ENCODE measurements at regions not wholly inside any gene's neighbourhood (a gene's known extent, or its start where the extent isn't known, plus 50 kb on each side); places are given as distances from the start of the nearest gene placed in this dataset.

GRCh38 chrX:121154858-121155404, 107.5 kb downstream of the GLUD2 start:
- WGBS, 2 donors, result 87 to 88% methylated on average over 13 of the region's 13 CpGs
- no peak for TF ChIP-seq POLR2A (IDR thresholded peaks at IDR 0.05)
- TF ChIP-seq, protein P1, sequence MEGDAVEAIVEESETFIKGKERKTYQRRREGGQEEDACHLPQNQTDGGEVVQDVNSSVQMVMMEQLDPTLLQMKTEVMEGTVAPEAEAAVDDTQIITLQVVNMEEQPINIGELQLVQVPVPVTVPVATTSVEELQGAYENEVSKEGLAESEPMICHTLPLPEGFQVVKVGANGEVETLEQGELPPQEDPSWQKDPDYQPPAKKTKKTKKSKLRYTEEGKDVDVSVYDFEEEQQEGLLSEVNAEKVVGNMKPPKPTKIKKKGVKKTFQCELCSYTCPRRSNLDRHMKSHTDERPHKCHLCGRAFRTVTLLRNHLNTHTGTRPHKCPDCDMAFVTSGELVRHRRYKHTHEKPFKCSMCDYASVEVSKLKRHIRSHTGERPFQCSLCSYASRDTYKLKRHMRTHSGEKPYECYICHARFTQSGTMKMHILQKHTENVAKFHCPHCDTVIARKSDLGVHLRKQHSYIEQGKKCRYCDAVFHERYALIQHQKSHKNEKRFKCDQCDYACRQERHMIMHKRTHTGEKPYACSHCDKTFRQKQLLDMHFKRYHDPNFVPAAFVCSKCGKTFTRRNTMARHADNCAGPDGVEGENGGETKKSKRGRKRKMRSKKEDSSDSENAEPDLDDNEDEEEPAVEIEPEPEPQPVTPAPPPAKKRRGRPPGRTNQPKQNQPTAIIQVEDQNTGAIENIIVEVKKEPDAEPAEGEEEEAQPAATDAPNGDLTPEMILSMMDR (IDR thresholded peaks at IDR 0.05), result no peak
- Histone ChIP-seq H3K9me3 (no peaks in the 10 kb centered on the region), H3K4me1 (no peaks in the 10 kb centered on the region), H3K27ac (no peak overlapping the region), H3K27me3 (no peaks in the 10 kb centered on the region), H3K4me3 (replicated peaks in 1 of 3) (no peak overlapping the region), H3K36me3 (no peaks in the 10 kb centered on the region)
- no peak for DNase-seq
- intact Hi-C loops (cut with DNase I), result no loop called here

- TF ChIP-seq, protein P1 (IDR thresholded peaks at IDR 0.05), result no peak
- TF ChIP-seq POLR2A (IDR thresholded peaks at IDR 0.05), result no peak
- 32% methylated on average over 4 of the region's 4 CpGs for WGBS, 2 donors
- Histone ChIP-seq H3K9me3 (no peaks in the 10 kb centered on the region), H3K4me3 (replicated peaks in 1 of 3) (no peak overlapping the region), H3K36me3 (no peaks in the 10 kb centered on the region), H3K27me3 (no peaks in the 10 kb centered on the region), H3K4me1 (no peaks in the 10 kb centered on the region), H3K27ac (no peak overlapping the region)
- DNase-seq, result no peak
- intact Hi-C loops (cut with DNase I), result no loop called here
Observed at GRCh38 chrX:121160987-121161386, 113.6 kb downstream of the GLUD2 start.

GRCh38 chrX:121161501-121161933, 114.1 kb downstream of the GLUD2 start:
- 39 to 46% methylated on average over 4 of the region's 4 CpGs for WGBS, 2 donors
- no peaks in the 10 kb centered on the region for H3K4me1 ChIP-seq

GRCh38 chrX:121163443-121163842, 116.0 kb downstream of the GLUD2 start:
- H3K9me3 ChIP-seq, result no peaks in the 10 kb centered on the region
- no peak overlapping the region for H3K4me3 ChIP-seq (replicated peaks in 1 of 3)
- H3K27ac ChIP-seq, result no peak overlapping the region
- intact Hi-C loops (cut with DNase I), result no loop called here
- no peaks in the 10 kb centered on the region for H3K36me3 ChIP-seq
- no peak for DNase-seq
- H3K27me3 ChIP-seq, result no peaks in the 10 kb centered on the region
- H3K4me1 ChIP-seq, result no peaks in the 10 kb centered on the region
- no peak for TF ChIP-seq POLR2A (IDR thresholded peaks at IDR 0.05)
- TF ChIP-seq, protein P1 (IDR thresholded peaks at IDR 0.05), result no peak
- 97 to 100% methylated on average over 3 to 6 of the region's 6 CpGs for WGBS, 2 donors

More at GRCh38 chrX:121161501-121161933, 114.1 kb downstream of the GLUD2 start:
- Histone ChIP-seq H3K9me3 (no peaks in the 10 kb centered on the region), H3K27ac (no peak overlapping the region), H3K27me3 (no peaks in the 10 kb centered on the region), H3K4me3 (replicated peaks in 1 of 3) (no peak overlapping the region), H3K36me3 (no peaks in the 10 kb centered on the region)
- no peak for DNase-seq
- TF ChIP-seq, protein P1 (IDR thresholded peaks at IDR 0.05), result no peak
- no peak for TF ChIP-seq POLR2A (IDR thresholded peaks at IDR 0.05)
- intact Hi-C loops (cut with DNase I), result no loop called here

GRCh38 chrX:121165930-121166359, 118.5 kb downstream of the GLUD2 start:
- H3K4me1 ChIP-seq, result no peaks in the 10 kb centered on the region
- intact Hi-C loops (cut with DNase I), result no loop called here
- TF ChIP-seq POLR2A (IDR thresholded peaks at IDR 0.05), result no peak
- TF ChIP-seq, protein P1 (IDR thresholded peaks at IDR 0.05), result no peak
- no peaks in the 10 kb centered on the region for H3K9me3 ChIP-seq
- H3K36me3 ChIP-seq, result no peaks in the 10 kb centered on the region
- no peak for DNase-seq
- 71 to 75% methylated on average over 2 of the region's 2 CpGs for WGBS, 2 donors
- no peak overlapping the region for H3K4me3 ChIP-seq (replicated peaks in 1 of 3)
- no peaks in the 10 kb centered on the region for H3K27me3 ChIP-seq
- H3K27ac ChIP-seq, result no peak overlapping the region

All from thyroid gland (tissue), 4 donors.